ENCODE measurements at regions not wholly inside any gene's neighbourhood (a gene's known extent, or its start where the extent isn't known, plus 50 kb on each side); places are given as distances from the start of the nearest gene placed in this dataset.

- no peaks in the 10 kb centered on the region for H3K36me3 ChIP-seq (ENCODE audit: control insufficient read depth, insufficient read depth, low read length)
- ChIA-PET POLR2A (no interaction called here), CTCF (no interaction called here)
- ATAC-seq, result no peak
- H3K4me1 ChIP-seq (ENCODE audit: control insufficient read depth, insufficient read depth, low read length), result peaks cover 6% of the 10 kb centered on the region
- TF ChIP-seq POLR2AphosphoS5 (IDR thresholded peaks at IDR 0.05; ENCODE audit: low read depth, low read length), result no peak
- no peak for TF ChIP-seq TCF7L2 (IDR thresholded peaks at IDR 0.05; ENCODE audit: low read depth, low read length)
- TF ChIP-seq SIN3A (IDR thresholded peaks at IDR 0.05; ENCODE audit: borderline replicate concordance, insufficient read depth, low read depth, low read length), result no peak
- TF ChIP-seq CTCF (IDR thresholded peaks at IDR 0.05), result no peak
- no peak for TF ChIP-seq REST (IDR thresholded peaks at IDR 0.05; ENCODE audit: insufficient read depth in 1 of 2, low read depth in 2 of 2, low read length in 1 of 2)
- no peaks in the 10 kb centered on the region for H3K9me3 ChIP-seq (ENCODE audit: control insufficient read depth, insufficient read depth, low read depth, low read length)
- DNase-seq (ENCODE audit: low read depth, low spot score), result no peak
- intact Hi-C loops (cut with micrococcal nuclease; ENCODE audit: unreplicated experiment), result no loop called here
- no TSS peak for BruUV-seq (replicated peaks)
- no peak overlapping the region for H3K27ac ChIP-seq (ENCODE audit: low read length)
- in situ Hi-C loops (cut with HindIII; ENCODE audit: low pct_unique_long_range_greater_than_20kb, low sequenced_read_pairs), result no loop called here
- H3K27me3 ChIP-seq (ENCODE audit: control insufficient read depth, insufficient read depth, low read length), result no peaks in the 10 kb centered on the region
- no peak overlapping the region for H3K4me3 ChIP-seq (ENCODE audit: low read depth in 2 of 2, low read length in 2 of 2)
Measured at GRCh38 chr5:26569241-26569928, 469.0 kb downstream of the CDH9 start.

- Histone ChIP-seq H3K4me1 (ENCODE audit: control insufficient read depth, insufficient read depth, low read length) (peaks cover 6% of the 10 kb centered on the region), H3K4me3 (ENCODE audit: low read depth in 2 of 2, low read length in 2 of 2) (no peak overlapping the region), H3K36me3 (ENCODE audit: control insufficient read depth, insufficient read depth, low read length) (no peaks in the 10 kb centered on the region), H3K27ac (ENCODE audit: low read length) (no peak overlapping the region), H3K27me3 (ENCODE audit: control insufficient read depth, insufficient read depth, low read length) (no peaks in the 10 kb centered on the region), H3K9me3 (ENCODE audit: control insufficient read depth, insufficient read depth, low read depth, low read length) (no peaks in the 10 kb centered on the region)
- DNase-seq (ENCODE audit: low read depth, low spot score) (no peak), ATAC-seq (no peak)
- ChIA-PET CTCF (no interaction called here), POLR2A (no interaction called here)
- no TSS peak for BruUV-seq (replicated peaks)
- intact Hi-C loops (cut with micrococcal nuclease; ENCODE audit: unreplicated experiment), result no loop called here
- in situ Hi-C loops (cut with HindIII; ENCODE audit: low pct_unique_long_range_greater_than_20kb, low sequenced_read_pairs), result no loop called here
- TF ChIP-seq CTCF (IDR thresholded peaks at IDR 0.05), result no peak
- no peak for TF ChIP-seq REST (IDR thresholded peaks at IDR 0.05; ENCODE audit: insufficient read depth in 1 of 2, low read depth in 2 of 2, low read length in 1 of 2)
- TF ChIP-seq POLR2AphosphoS5 (IDR thresholded peaks at IDR 0.05; ENCODE audit: low read depth, low read length), result no peak
- TF ChIP-seq SIN3A (IDR thresholded peaks at IDR 0.05; ENCODE audit: borderline replicate concordance, insufficient read depth, low read depth, low read length), result no peak
- TF ChIP-seq TCF7L2 (IDR thresholded peaks at IDR 0.05; ENCODE audit: low read depth, low read length), result no peak
Measured at GRCh38 chr5:26568316-26568715, 470.1 kb downstream of the CDH9 start.
